HCT116 (cell line): ENCODE measurements at regions not wholly inside any gene's neighbourhood (a gene's known extent, or its start where the extent isn't known, plus 50 kb on each side); places are given as distances from the start of the nearest gene placed in this dataset.

ENCODE experiments used
- ATAC-seq: fragments of 200-7000 bp; cut with Tn5 transposase; 2 replicates; pipeline ENCODE4 v1.9.1; 2020; ENCODE audit warnings: mild to moderate bottlenecking, moderate library complexity
- BruUV-seq: library from RNA; stranded (reverse); fragments of 400-500 nt; replicated peaks from 2 replicates; lab custom pipeline; 2021; lab: Mats Ljungman, UMichigan
- CTCF ChIA-PET: fragments of 300-600 bp; sonication (Branson Sonifier 250); formaldehyde crosslinking; loops from one replicate; lab custom pipeline; 2021; ENCODE audit warnings: antibody characterized with exemption; lab: Charles Lee
- POLR2A ChIA-PET: fragments of 300-600, 350-600 bp; sonication (Branson Sonifier 250); formaldehyde crosslinking; loops from one replicate; lab custom pipeline; 2021; ENCODE audit warnings: antibody characterized with exemption; lab: Charles Lee
- RAD21 ChIA-PET, 2 experiments: fragments of 300-600 bp; sonication (Branson Sonifier 250); formaldehyde crosslinking; loops; one replicate each; lab custom pipeline; 2023; ENCODE audit warnings: low total read pairs in 2 of 2; ENCODE audit not compliant: uncharacterized antibody in 2 of 2, unreplicated experiment in 2 of 2, low non-redundant PET in 1 of 2; lab: Charles Lee
- DNase-seq: peaks from one replicate; pipeline ENCODE4 v3.0.0-alpha.2; 2010; ENCODE audit warnings: low read depth, low spot score
- H2AFZ ChIP-seq: fragments of 200-600 bp; shearing (Covaris generic), sonication (generic); 2 replicates; pipeline ENCODE4 v1.6.1; 2017; ENCODE audit warnings: low read depth, mixed run types, mixed read lengths, antibody characterized with exemption, low read length; ENCODE audit not compliant: poor library complexity, severe bottlenecking
- H3K27ac ChIP-seq: 2 replicates; pipeline ENCODE4 v1.5.1; 2012; ENCODE audit warnings: low read depth, low read length
- H3K27me3 ChIP-seq: fragments of 200-600 bp; sonication (generic); 2 replicates; pipeline ENCODE4 v1.6.1; 2016; ENCODE audit warnings: mixed run types, low read length, mixed read lengths; ENCODE audit not compliant: insufficient read depth
- H3K36me3 ChIP-seq, 2 experiments: fragments of 200-500 bp in 1 of 2; fragments of 200-600 bp in 1 of 2; sonication (Bioruptor generic) in 1 of 2; sonication (generic) in 1 of 2; 2 replicates each; pipeline versions ENCODE4 v1.5.1 to v1.6.1; 2014 to 2016; ENCODE audit warnings: low read length in 2 of 2, inconsistent platforms in 1 of 2, mixed read lengths in 1 of 2, mixed run types in 1 of 2; ENCODE audit not compliant: insufficient read depth in 2 of 2, control insufficient read depth in 1 of 2
- H3K4me1 ChIP-seq, 2 experiments: fragments of 200-600 bp in 1 of 2; sonication (generic) in 1 of 2; 2 replicates each; pipeline versions ENCODE4 v1.5.1 to v1.6.1; 2012 to 2017; ENCODE audit warnings: low read length in 2 of 2, inconsistent platforms in 1 of 2, mild to moderate bottlenecking in 1 of 2, mixed read lengths in 1 of 2, mixed run types in 1 of 2, moderate library complexity in 1 of 2; ENCODE audit not compliant: insufficient read depth in 2 of 2, control insufficient read depth in 1 of 2
- H3K4me2 ChIP-seq: fragments of 200-600 bp; sonication (generic); 2 replicates; pipeline ENCODE4 v1.6.1; 2017; ENCODE audit warnings: mixed run types, low read length, mixed read lengths
- H3K4me3 ChIP-seq, 2 experiments: fragments of 200-600 bp in 1 of 2; sonication (generic) in 1 of 2; replicated peaks in 1 of 2; 2 replicates each; pipeline ENCODE4 v1.5.1; 2011 to 2016; ENCODE audit warnings: low read length in 2 of 2, control low read depth in 1 of 2, low read depth in 1 of 2, mild to moderate bottlenecking in 1 of 2, mixed read lengths in 1 of 2, mixed run types in 1 of 2
- H3K79me2 ChIP-seq: fragments of 200-600 bp; sonication (generic); 2 replicates; pipeline ENCODE4 v1.6.1; 2017; ENCODE audit warnings: mild to moderate bottlenecking, mixed run types, low read length, moderate library complexity, mixed read lengths; ENCODE audit not compliant: insufficient read depth
- H3K9ac ChIP-seq: fragments of 200-600 bp; sonication (generic); 2 replicates; pipeline ENCODE4 v1.6.1; 2016; ENCODE audit warnings: low read length, mixed read lengths
- H3K9me2 ChIP-seq: fragments of 200-600 bp; sonication (generic), shearing (Covaris generic); 2 replicates; pipeline ENCODE4 v1.6.1; 2017; ENCODE audit warnings: mixed run types, mild to moderate bottlenecking, moderate library complexity; ENCODE audit not compliant: insufficient read depth
- H3K9me3 ChIP-seq, 2 experiments: fragments of 200-500 bp in 1 of 2; fragments of 200-600 bp in 1 of 2; sonication (Bioruptor generic) in 1 of 2; sonication (generic) in 1 of 2; 2 replicates each; pipeline ENCODE4 v1.6.1; 2014 to 2017; ENCODE audit warnings: low read length in 2 of 2, mixed read lengths in 2 of 2, inconsistent platforms in 1 of 2, low read depth in 1 of 2, mild to moderate bottlenecking in 1 of 2, mixed run types in 1 of 2, moderate library complexity in 1 of 2; ENCODE audit not compliant: control insufficient read depth in 1 of 2, insufficient read depth in 1 of 2
- H4K20me1 ChIP-seq: fragments of 200-600 bp; sonication (generic), shearing (Covaris generic); 2 replicates; pipeline ENCODE4 v1.6.1; 2017; ENCODE audit warnings: mixed run types, mild to moderate bottlenecking, moderate library complexity; ENCODE audit not compliant: insufficient read depth
- CEBPB ChIP-seq: IDR thresholded peaks from 2 replicates; pipeline ENCODE4 v1.6.1; 2012; ENCODE audit warnings: low read depth
- EZH2 ChIP-seq: fragments of 200-600 bp; sonication (generic); IDR thresholded peaks from 2 replicates; pipeline ENCODE4 v1.6.1; 2017; ENCODE audit warnings: antibody characterized with exemption, mixed run types
- EZH2phosphoT487 ChIP-seq: fragments of 200-600 bp; IDR thresholded peaks from 2 replicates; pipeline ENCODE4 v1.6.1; 2018; ENCODE audit warnings: antibody characterized with exemption, borderline replicate concordance
- FOSL1 ChIP-seq: IDR thresholded peaks from 2 replicates; pipeline ENCODE4 v1.6.1; 2012; ENCODE audit warnings: low read depth
- POLR2A ChIP-seq: IDR thresholded peaks from 2 replicates; pipeline ENCODE4 v1.7.0; 2011; ENCODE audit warnings: borderline replicate concordance; ENCODE audit not compliant: insufficient read depth, insufficient read length; ENCODE audit errors: extremely low read depth
- POLR2AphosphoS5 ChIP-seq: IDR thresholded peaks from 2 replicates; pipeline ENCODE4 v1.6.1; 2011; ENCODE audit warnings: mild to moderate bottlenecking, low read depth, low read length, moderate library complexity
- RAD21 ChIP-seq: IDR thresholded peaks from 2 replicates; pipeline ENCODE4 v1.6.1; 2012; ENCODE audit warnings: low read depth, mild to moderate bottlenecking
- SIN3A ChIP-seq: IDR thresholded peaks from 2 replicates; pipeline ENCODE4 v1.6.1; 2012; ENCODE audit warnings: low read depth
- SP1 ChIP-seq: IDR thresholded peaks from 2 replicates; pipeline ENCODE4 v1.6.1; 2012; ENCODE audit warnings: low read depth
- TCF7L2 ChIP-seq: IDR thresholded peaks from 2 replicates; pipeline ENCODE4 v1.7.0; 2011; ENCODE audit warnings: borderline replicate concordance, inconsistent platforms; ENCODE audit not compliant: insufficient read depth, insufficient read length; ENCODE audit errors: extremely low read depth
- YY1 ChIP-seq: IDR thresholded peaks from 2 replicates; pipeline ENCODE4 v1.6.1; 2011; ENCODE audit warnings: low read length, low read depth, moderate library complexity, mild to moderate bottlenecking; ENCODE audit not compliant: insufficient replicate concordance; ENCODE audit errors: extremely low read depth
- ZFX ChIP-seq: fragments of 450-650 bp; IDR thresholded peaks from 2 replicates; pipeline ENCODE4 v1.6.1; 2017
- intact Hi-C: fragments of 100-400 bp; cut with micrococcal nuclease; formaldehyde crosslinking; loops from 2 replicates; pipeline ENCODE4 v1.10.0; 2022
- TF ChIP-seq, protein P1 (sequence below): IDR thresholded peaks from 2 replicates; pipeline ENCODE4 v1.6.1; 2012; ENCODE audit warnings: low read depth
- TF ChIP-seq, protein P2 (sequence below), 3 experiments: fragments of 200-600 bp in 1 of 3; sonication (generic) in 1 of 3; IDR thresholded peaks in 2 of 3; conservative IDR thresholded peaks in 1 of 3; 2 replicates each; pipeline ENCODE4 v1.5.1; 2012 to 2017; ENCODE audit warnings: low read depth in 2 of 3, low read length in 2 of 3, antibody characterized with exemption in 1 of 3, borderline replicate concordance in 1 of 3, control low read depth in 1 of 3, mild to moderate bottlenecking in 1 of 3, mixed read lengths in 1 of 3, mixed run types in 1 of 3, moderate library complexity in 1 of 3; ENCODE audit not compliant: insufficient read depth in 1 of 3

GRCh38 chr14:103258211-103258610 lies 75.8 kb upstream of the EIF5 start (continued):
- TF ChIP-seq POLR2A (no peak), EZH2phosphoT487 (no peak), SP1 (no peak), ZFX (no peak), CEBPB (no peak)
- TF ChIP-seq, protein P1, sequence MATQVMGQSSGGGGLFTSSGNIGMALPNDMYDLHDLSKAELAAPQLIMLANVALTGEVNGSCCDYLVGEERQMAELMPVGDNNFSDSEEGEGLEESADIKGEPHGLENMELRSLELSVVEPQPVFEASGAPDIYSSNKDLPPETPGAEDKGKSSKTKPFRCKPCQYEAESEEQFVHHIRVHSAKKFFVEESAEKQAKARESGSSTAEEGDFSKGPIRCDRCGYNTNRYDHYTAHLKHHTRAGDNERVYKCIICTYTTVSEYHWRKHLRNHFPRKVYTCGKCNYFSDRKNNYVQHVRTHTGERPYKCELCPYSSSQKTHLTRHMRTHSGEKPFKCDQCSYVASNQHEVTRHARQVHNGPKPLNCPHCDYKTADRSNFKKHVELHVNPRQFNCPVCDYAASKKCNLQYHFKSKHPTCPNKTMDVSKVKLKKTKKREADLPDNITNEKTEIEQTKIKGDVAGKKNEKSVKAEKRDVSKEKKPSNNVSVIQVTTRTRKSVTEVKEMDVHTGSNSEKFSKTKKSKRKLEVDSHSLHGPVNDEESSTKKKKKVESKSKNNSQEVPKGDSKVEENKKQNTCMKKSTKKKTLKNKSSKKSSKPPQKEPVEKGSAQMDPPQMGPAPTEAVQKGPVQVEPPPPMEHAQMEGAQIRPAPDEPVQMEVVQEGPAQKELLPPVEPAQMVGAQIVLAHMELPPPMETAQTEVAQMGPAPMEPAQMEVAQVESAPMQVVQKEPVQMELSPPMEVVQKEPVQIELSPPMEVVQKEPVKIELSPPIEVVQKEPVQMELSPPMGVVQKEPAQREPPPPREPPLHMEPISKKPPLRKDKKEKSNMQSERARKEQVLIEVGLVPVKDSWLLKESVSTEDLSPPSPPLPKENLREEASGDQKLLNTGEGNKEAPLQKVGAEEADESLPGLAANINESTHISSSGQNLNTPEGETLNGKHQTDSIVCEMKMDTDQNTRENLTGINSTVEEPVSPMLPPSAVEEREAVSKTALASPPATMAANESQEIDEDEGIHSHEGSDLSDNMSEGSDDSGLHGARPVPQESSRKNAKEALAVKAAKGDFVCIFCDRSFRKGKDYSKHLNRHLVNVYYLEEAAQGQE: no peak

DNA sequence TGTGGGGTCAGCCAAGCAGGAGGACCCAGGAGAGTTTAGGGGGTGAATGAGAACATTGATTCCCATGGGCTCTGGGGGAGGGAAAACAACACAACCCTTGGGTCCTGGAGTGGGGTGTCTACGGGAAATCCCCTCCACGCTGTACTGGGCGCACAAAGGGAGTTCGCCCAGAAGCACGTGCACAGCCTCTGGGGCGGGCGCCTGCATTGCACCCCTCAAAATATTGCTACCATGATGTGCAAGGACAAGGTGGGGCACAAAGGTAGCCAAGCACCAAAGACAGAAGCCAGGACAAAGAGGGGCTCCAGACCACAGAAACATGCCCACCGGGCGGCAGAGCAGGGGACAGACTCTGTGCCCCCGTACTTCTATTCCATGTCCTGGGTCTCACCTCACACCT lies 74.9 kb upstream of the EIF5 start:
- no peaks in the 10 kb centered on the region for H3K36me3 ChIP-seq
- ChIA-PET POLR2A (no interaction called here), RAD21 (no interaction called here)
- peaks cover 0 to 13% of the 10 kb centered on the region in 2 experiments; a peak in 2 of 4 replicates for H3K4me1 ChIP-seq
- no peak overlapping the region for H3K4me2 ChIP-seq
- H3K9me2 ChIP-seq: no peaks in the 10 kb centered on the region
- no peak for ATAC-seq
- no peak for TF ChIP-seq YY1
- TF ChIP-seq SP1: no peak
- TF ChIP-seq POLR2AphosphoS5: no peak
- no peak for TF ChIP-seq EZH2
- TF ChIP-seq FOSL1: no peak
- no peak for TF ChIP-seq RAD21
- TF ChIP-seq CEBPB: no peak
- no peak for TF ChIP-seq ZFX
- TF ChIP-seq SIN3A: no peak
- no peak for TF ChIP-seq TCF7L2
- TF ChIP-seq, protein P2, sequence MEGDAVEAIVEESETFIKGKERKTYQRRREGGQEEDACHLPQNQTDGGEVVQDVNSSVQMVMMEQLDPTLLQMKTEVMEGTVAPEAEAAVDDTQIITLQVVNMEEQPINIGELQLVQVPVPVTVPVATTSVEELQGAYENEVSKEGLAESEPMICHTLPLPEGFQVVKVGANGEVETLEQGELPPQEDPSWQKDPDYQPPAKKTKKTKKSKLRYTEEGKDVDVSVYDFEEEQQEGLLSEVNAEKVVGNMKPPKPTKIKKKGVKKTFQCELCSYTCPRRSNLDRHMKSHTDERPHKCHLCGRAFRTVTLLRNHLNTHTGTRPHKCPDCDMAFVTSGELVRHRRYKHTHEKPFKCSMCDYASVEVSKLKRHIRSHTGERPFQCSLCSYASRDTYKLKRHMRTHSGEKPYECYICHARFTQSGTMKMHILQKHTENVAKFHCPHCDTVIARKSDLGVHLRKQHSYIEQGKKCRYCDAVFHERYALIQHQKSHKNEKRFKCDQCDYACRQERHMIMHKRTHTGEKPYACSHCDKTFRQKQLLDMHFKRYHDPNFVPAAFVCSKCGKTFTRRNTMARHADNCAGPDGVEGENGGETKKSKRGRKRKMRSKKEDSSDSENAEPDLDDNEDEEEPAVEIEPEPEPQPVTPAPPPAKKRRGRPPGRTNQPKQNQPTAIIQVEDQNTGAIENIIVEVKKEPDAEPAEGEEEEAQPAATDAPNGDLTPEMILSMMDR (IDR thresholded peaks at IDR 0.05 in 2 of 3, conservative IDR thresholded peaks at IDR 0.05 in 1 of 3; ENCODE audit: borderline replicate concordance in 1 of 3, insufficient read depth in 1 of 3, low read depth in 2 of 3, low read length in 2 of 3): no peak
- no peak for TF ChIP-seq POLR2A
- TF ChIP-seq, all 23 proteins: peak for 0
- H3K79me2 ChIP-seq: no peaks in the 10 kb centered on the region
- H3K27ac ChIP-seq: no peak overlapping the region
- no peaks in the 10 kb centered on the region for H3K27me3 ChIP-seq
- no TSS peak for BruUV-seq
- no peak overlapping the region for H3K9ac ChIP-seq
- CTCF ChIA-PET: no interaction called here
- no peak overlapping the region for H3K4me3 ChIP-seq
- H4K20me1 ChIP-seq: no peaks in the 10 kb centered on the region
- intact Hi-C loops: no loop called here
- no peak overlapping the region for H2AFZ ChIP-seq
- H3K9me3 ChIP-seq: no peaks in the 10 kb centered on the region
- DNase-seq: no peak
